Tongue (tissue), 1 donor: ENCODE measurements at regions not wholly inside any gene's neighbourhood (a gene's known extent, or its start where the extent isn't known, plus 50 kb on each side); places are given as distances from the start of the nearest gene placed in this dataset.
"Not testable (repeated sequence)": the region's sequence is repeated elsewhere in the genome, so short reads cannot be mapped to it uniquely, and the experiment has no call there.

ENCODE experiments used
- DNase-seq: peaks from one replicate; pipeline ENCODE4 v3.0.0-alpha.2; 2015

GRCh38 chr13:40047322-40047771 lies 391.9 kb downstream of the COG6 start:
- DNase-seq, result no peak

GRCh38 chr13:40048551-40048950 lies 393.1 kb downstream of the COG6 start:
- DNase-seq, result no peak

GRCh38 chr13:40052954-40053353 lies 397.5 kb downstream of the COG6 start:
- DNase-seq, result no peak

- no peak for DNase-seq
Measured at GRCh38 chr13:40053401-40053800, 397.9 kb downstream of the COG6 start.

DNA sequence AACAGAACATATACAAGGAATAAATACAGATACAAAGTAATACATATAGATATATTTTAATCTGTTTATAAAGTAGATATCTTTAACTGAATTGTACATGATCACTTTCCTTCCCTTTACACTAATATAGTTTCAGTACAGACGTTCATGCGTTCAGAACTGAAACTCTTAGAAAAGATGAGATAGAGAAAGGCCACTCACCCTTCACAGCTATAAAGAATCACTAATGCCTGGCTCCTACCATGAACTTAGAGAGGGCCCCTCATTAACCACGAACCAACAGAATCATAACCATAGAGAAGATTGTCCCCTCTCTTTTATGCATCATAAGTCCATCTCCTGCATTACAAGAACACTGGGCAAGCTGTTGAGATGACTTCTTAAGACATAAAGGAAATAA lies 399.0 kb downstream of the COG6 start:
- not testable (repeated sequence) for DNase-seq

- DNase-seq, result no peak
Measured at GRCh38 chr13:40056898-40057619, 401.6 kb downstream of the COG6 start.

- DNase-seq, result no peak
Measured at GRCh38 chr13:40058757-40059236, 403.3 kb downstream of the COG6 start.

- no peak for DNase-seq
Measured at GRCh38 chr13:40059540-40060232, 404.2 kb downstream of the COG6 start.

- peak; percentile 19 for DNase-seq
Measured at GRCh38 chr13:40060296-40061007, 405.0 kb downstream of the COG6 start.

GRCh38 chr13:40061466-40062450 lies 406.3 kb downstream of the COG6 start:
- no peak for DNase-seq

DNA sequence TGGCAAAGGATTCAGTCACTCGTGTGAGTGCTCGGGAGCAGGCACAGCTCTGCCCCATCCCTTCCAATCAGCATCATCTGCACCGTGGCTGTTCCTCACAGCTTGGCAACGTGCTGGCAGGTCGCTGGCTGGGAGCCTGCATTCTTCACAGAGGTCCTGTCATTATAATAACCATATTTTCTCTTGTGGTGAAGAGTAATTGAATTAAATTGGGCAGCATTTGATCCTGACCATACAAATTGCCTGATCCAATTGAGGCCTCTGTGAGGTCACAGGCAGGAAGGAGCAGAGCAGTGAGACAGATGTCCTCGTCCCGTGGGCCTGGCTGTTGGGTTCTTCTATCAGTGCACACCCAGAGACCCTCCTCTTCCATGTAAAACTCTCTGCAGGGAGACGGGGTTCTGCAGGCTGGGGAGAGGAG lies 407.8 kb downstream of the COG6 start:
- DNase-seq, result peak; percentile 45

DNA sequence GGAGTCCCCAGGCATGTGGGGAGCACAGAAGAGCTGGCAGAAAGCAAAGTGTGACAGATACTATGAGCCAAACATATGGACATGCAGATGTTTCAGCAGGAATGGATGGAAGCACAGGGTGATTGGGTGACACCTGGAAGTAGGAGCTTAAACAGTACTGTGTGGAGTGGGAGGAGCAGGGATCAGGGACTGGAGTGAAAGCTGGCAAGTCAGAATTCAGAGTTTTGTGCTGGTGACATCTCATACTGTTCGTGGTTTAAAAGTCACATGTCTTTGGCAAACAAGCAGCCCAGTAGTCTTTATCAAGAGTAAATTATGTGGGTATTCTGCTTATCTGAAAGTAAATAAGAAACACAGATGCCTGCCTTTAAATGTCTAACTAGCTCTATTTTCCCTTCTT lies 408.2 kb downstream of the COG6 start:
- DNase-seq, result peak; percentile 40

GRCh38 chr13:40064154-40065097 lies 409.0 kb downstream of the COG6 start:
- no peak for DNase-seq

DNA sequence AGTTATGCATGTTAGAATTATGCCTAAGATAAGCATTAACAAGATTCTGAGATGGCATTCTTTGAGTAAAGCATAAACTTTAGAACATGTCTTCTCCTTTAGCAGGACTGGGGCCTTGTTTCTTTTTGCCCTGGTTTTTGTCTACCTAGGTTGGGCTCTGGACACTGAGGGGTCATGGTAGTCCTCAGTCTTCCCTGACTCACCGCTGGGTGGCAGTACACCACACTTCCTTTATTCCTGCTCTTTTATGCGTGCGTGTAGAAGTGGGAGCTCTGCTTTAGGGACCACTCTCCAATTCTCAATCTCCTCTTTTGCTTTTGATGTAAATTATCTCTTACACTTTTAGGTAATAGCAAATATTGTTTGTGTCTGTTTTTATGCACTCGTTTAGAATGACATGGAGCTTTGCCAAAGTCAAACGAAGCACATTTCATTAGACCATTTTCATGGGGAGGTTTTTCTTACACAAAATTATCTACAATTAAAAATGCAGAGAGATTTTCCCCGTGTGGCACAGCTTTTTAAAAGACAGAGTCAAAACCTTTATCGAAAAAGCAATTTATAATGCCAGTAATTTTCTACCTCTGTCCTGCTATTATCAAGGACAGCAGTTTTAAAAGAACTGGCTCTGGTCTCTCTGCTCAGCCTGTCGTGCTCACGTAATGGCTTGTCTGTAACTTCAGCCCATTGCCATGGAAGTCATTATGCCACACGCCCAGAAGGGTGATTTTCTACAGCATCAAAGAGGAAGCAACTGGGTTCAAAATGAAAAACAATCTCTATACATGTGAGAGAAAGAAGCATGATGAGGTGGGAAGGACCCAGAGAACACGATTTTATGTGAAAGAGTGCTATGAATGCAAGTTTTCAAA lies 413.9 kb downstream of the COG6 start:
- peak; percentile 88 for DNase-seq

GRCh38 chr13:40070357-40070756 lies 414.9 kb downstream of the COG6 start:
- DNase-seq, result no peak

- DNase-seq, result no peak
Measured at GRCh38 chr13:40072663-40073120, 417.2 kb downstream of the COG6 start.

DNA sequence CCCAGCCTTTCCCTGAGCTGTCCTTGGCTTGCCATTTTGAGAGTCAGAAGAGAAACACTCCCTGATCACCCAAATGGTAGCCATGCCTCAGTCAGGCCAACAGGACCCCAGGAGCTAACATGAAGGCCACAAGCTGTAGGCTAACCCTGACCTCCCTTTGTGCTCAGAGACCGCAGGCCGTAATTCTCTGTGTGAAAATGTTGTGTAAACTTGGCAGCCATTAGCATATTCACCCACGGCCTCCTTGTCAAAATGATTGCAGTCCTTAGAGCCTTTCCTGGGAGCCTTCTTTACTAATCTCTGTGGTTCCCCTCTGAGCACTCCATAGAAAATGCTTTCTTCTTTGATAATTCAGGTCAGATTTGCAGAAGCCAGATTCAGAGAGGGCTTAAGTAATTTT lies 418.9 kb downstream of the COG6 start:
- DNase-seq, result no peak

DNA sequence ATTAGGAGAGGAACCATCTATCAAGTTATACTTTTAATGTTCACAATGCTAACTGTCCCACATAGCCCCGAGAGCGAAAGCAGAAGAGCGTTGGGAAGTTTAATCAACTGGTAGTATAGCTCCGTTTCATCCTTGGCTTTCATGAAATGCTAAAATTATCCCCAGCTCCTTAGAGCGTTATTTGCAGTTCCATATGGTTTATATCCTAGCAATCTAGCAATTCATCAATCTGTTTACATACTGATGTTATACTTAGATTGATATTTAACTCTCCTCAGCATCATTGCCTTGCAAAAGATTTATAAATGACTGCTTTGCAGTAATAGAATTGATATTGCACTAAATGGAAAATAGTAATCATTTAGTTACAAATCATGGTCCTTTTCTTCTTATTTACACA lies 419.8 kb downstream of the COG6 start:
- DNase-seq, result no peak

DNA sequence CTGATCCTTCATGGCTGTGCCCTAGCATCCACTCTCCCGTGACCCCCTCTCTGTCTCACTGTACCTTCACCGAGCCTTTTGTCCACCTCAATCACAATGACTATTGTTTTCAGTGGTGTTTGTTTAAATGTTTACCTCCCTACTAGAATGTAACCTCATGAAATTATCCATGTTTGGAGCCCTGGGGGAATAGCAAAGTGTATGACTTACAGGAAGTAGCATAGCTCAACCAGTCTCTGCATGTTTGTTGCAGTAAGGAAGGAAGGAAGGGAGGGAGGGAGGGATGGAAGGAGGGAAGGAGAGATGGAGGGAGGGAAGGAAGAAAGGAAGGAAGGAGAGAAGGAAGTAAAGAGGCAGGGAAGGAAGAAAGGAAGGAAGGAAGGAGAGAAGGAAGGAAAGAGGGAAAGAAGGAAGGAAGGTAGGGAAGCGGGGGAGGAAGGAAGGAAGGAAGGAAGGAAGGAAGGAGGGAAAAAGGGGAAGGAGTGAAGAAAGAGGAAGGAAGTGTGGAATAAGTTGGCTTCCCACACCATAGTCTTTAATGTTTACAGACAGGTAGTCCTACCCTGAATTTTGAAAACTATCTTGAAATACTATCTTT lies 421.4 kb downstream of the COG6 start:
- no peak for DNase-seq
